IMR-90 (cell line): ENCODE measurements at regions not wholly inside any gene's neighbourhood (a gene's known extent, or its start where the extent isn't known, plus 50 kb on each side); places are given as distances from the start of the nearest gene placed in this dataset.

Experiments used
- ATAC-seq: fragments of 200-7000 bp; cut with Tn5 transposase; 2 replicates; pipeline ENCODE4 v1.9.1; 2020; ENCODE audit warnings: low read depth, mild to moderate bottlenecking, moderate library complexity
- BruUV-seq: library from RNA; stranded (reverse); fragments of 400-500 nt; replicated peaks from 2 replicates; lab custom pipeline; 2021; lab: Mats Ljungman, UMichigan
- CTCF ChIA-PET: fragments of 300-600 bp; formaldehyde crosslinking; extraction: SDS; loops from one replicate; lab custom pipeline; 2021; ENCODE audit warnings: antibody characterized with exemption; lab: Yijun Ruan, JAX
- POLR2A ChIA-PET: fragments of 300-600 bp; sonication (Branson Sonifier 250); formaldehyde crosslinking; loops from one replicate; lab custom pipeline; 2022; ENCODE audit warnings: antibody characterized with exemption; ENCODE audit not compliant: unreplicated experiment; lab: Charles Lee
- DNase-seq: peaks from one replicate; pipeline ENCODE4 v3.0.0; 2013
- H2AFZ ChIP-seq: replicated peaks from 2 replicates; pipeline ENCODE3; 2013; ENCODE audit warnings: low read length, mild to moderate bottlenecking; ENCODE audit not compliant: poor library complexity
- H2AK5ac ChIP-seq: 2 replicates; pipeline ENCODE4 v1.6.1; 2013; ENCODE audit warnings: low read depth, low read length, inconsistent platforms
- H2AK9ac ChIP-seq: replicated peaks from 2 replicates; pipeline ENCODE3; 2013; ENCODE audit warnings: mild to moderate bottlenecking, low read depth, low read length, moderate library complexity; ENCODE audit not compliant: poor library complexity
- H2BK120ac ChIP-seq: 2 replicates; pipeline ENCODE4 v1.6.1; 2013; ENCODE audit warnings: low read depth, low read length, inconsistent platforms
- H2BK15ac ChIP-seq: 3 replicates; pipeline ENCODE4 v1.6.1; 2013; ENCODE audit warnings: low read depth, low read length, inconsistent platforms
- H2BK20ac ChIP-seq: 2 replicates; pipeline ENCODE4 v1.6.1; 2013; ENCODE audit warnings: low read depth, mild to moderate bottlenecking, inconsistent platforms, low read length, moderate library complexity
- H2BK5ac ChIP-seq: 2 replicates; pipeline ENCODE4 v1.6.1; 2013; ENCODE audit warnings: mild to moderate bottlenecking, low read depth, low read length, inconsistent platforms; ENCODE audit not compliant: poor library complexity, severe bottlenecking
- H3K14ac ChIP-seq: replicated peaks from 2 replicates; pipeline ENCODE4 v1.6.1; 2013; ENCODE audit warnings: low read depth, low read length, inconsistent platforms
- H3K18ac ChIP-seq: 2 replicates; pipeline ENCODE4 v1.6.1; 2013; ENCODE audit warnings: low read depth, low read length, control low read depth
- H3K23ac ChIP-seq: 2 replicates; pipeline ENCODE4 v1.6.1; 2013; ENCODE audit warnings: low read depth, low read length, inconsistent platforms
- H3K27ac ChIP-seq: 2 replicates; pipeline ENCODE4 v1.5.1; 2013; ENCODE audit warnings: mild to moderate bottlenecking, control low read depth, low read length; ENCODE audit not compliant: insufficient read depth
- H3K27me3 ChIP-seq: 2 replicates; pipeline ENCODE4 v1.6.1; 2013; ENCODE audit warnings: low read length; ENCODE audit not compliant: control insufficient read depth, insufficient read depth
- H3K36me3 ChIP-seq: 2 replicates; pipeline ENCODE4 v1.6.1; 2013; ENCODE audit warnings: low read length, mixed read lengths; ENCODE audit not compliant: control insufficient read depth, insufficient read depth
- H3K4ac ChIP-seq: 2 replicates; pipeline ENCODE4 v1.6.1; 2013; ENCODE audit warnings: low read depth, low read length, inconsistent platforms
- H3K4me1 ChIP-seq: 2 replicates; pipeline ENCODE4 v1.6.1; 2013; ENCODE audit warnings: low read length, mixed read lengths; ENCODE audit not compliant: control insufficient read depth, insufficient read depth
- H3K4me2 ChIP-seq: 2 replicates; pipeline ENCODE4 v1.6.1; 2013; ENCODE audit warnings: low read depth, mild to moderate bottlenecking, control low read depth, low read length, moderate library complexity
- H3K4me3 ChIP-seq: 2 replicates; pipeline ENCODE4 v1.5.1; 2013; ENCODE audit warnings: low read depth, mild to moderate bottlenecking, control low read depth, low read length, moderate library complexity; ENCODE audit not compliant: insufficient read depth
- H3K56ac ChIP-seq: 2 replicates; pipeline ENCODE4 v1.6.1; 2013; ENCODE audit warnings: low read length, inconsistent platforms; ENCODE audit not compliant: insufficient read depth; ENCODE audit errors: extremely low read depth
- H3K79me1 ChIP-seq, 2 experiments: 2 replicates each; pipeline ENCODE4 v1.6.1; 2013; ENCODE audit warnings: low read length in 2 of 2, inconsistent platforms in 1 of 2, low read depth in 1 of 2
- H3K9ac ChIP-seq: 2 replicates; pipeline ENCODE4 v1.6.1; 2013; ENCODE audit warnings: low read depth, low read length, control low read depth
- H3K9me1 ChIP-seq: 2 replicates; pipeline ENCODE4 v1.6.1; 2013; ENCODE audit warnings: low read length, inconsistent platforms; ENCODE audit not compliant: insufficient read depth
- H3K9me3 ChIP-seq: 2 replicates; pipeline ENCODE4 v1.6.1; 2013; ENCODE audit warnings: low read length; ENCODE audit not compliant: control insufficient read depth, insufficient read depth
- H4K20me1 ChIP-seq: 2 replicates; pipeline ENCODE4 v1.6.1; 2013; ENCODE audit warnings: low read length, inconsistent platforms; ENCODE audit not compliant: insufficient read depth
- H4K5ac ChIP-seq: 2 replicates; pipeline ENCODE4 v1.6.1; 2013; ENCODE audit warnings: mild to moderate bottlenecking, low read depth, low read length, control low read depth
- H4K8ac ChIP-seq, 2 experiments: 2 replicates each; pipeline ENCODE4 v1.6.1; 2013; ENCODE audit warnings: low read depth in 2 of 2, low read length in 2 of 2, control low read depth in 1 of 2, inconsistent platforms in 1 of 2
- H4K91ac ChIP-seq: 2 replicates; pipeline ENCODE4 v1.6.1; 2013; ENCODE audit warnings: low read depth, low read length, inconsistent platforms; ENCODE audit not compliant: insufficient read depth
- BHLHE40 ChIP-seq: fragments of 150-350 bp; IDR thresholded peaks from 2 replicates; pipeline ENCODE4 v1.6.1; 2016; ENCODE audit warnings: mild to moderate bottlenecking, low read depth, low read length
- CEBPB ChIP-seq: IDR thresholded peaks from 2 replicates; pipeline ENCODE4 v1.6.1; 2012; ENCODE audit warnings: low read depth, low read length, improper control_type of control experiment
- CHD1 ChIP-seq: IDR thresholded peaks from 2 replicates; pipeline ENCODE4 v1.6.1; 2012; ENCODE audit warnings: low read depth, low read length, improper control_type of control experiment
- FOS ChIP-seq: fragments of 150-350 bp; IDR thresholded peaks from 2 replicates; pipeline ENCODE4 v1.6.1; 2016; ENCODE audit warnings: low read depth, low read length
- MAFK ChIP-seq: IDR thresholded peaks from 2 replicates; pipeline ENCODE4 v1.6.1; 2012; ENCODE audit warnings: low read depth, low read length, improper control_type of control experiment
- MAZ ChIP-seq: IDR thresholded peaks from 2 replicates; pipeline ENCODE4 v1.6.1; 2012; ENCODE audit warnings: low read depth, mild to moderate bottlenecking, low read length, improper control_type of control experiment, moderate library complexity, borderline replicate concordance
- MXI1 ChIP-seq: IDR thresholded peaks from 2 replicates; pipeline ENCODE4 v1.6.1; 2012; ENCODE audit warnings: low read depth, mild to moderate bottlenecking, low read length, moderate library complexity, borderline replicate concordance
- NFE2L2 ChIP-seq: fragments of 150-350 bp; IDR thresholded peaks from 2 replicates; pipeline ENCODE4 v1.6.1; 2016; ENCODE audit warnings: low read depth, mild to moderate bottlenecking, low read length
- POLR2A ChIP-seq: IDR thresholded peaks from 2 replicates; pipeline ENCODE4 v1.6.1; 2012; ENCODE audit warnings: mild to moderate bottlenecking, low read depth, low read length
- RAD21 ChIP-seq: IDR thresholded peaks from 2 replicates; pipeline ENCODE4 v1.6.1; 2012; ENCODE audit warnings: low read length, improper control_type of control experiment
- RCOR1 ChIP-seq: IDR thresholded peaks from 2 replicates; pipeline ENCODE4 v1.6.1; 2012; ENCODE audit warnings: mild to moderate bottlenecking, low read length, improper control_type of control experiment; ENCODE audit not compliant: insufficient replicate concordance
- RFX5 ChIP-seq: IDR thresholded peaks from 2 replicates; pipeline ENCODE4 v1.8.0; 2012; ENCODE audit warnings: low read depth, mild to moderate bottlenecking, low read length, moderate library complexity
- SMC3 ChIP-seq: fragments of 150-350 bp; IDR thresholded peaks from 2 replicates; pipeline ENCODE4 v1.6.1; 2016; ENCODE audit warnings: low read depth, mild to moderate bottlenecking, antibody characterized with exemption, low read length, moderate library complexity
- USF2 ChIP-seq: fragments of 150-350 bp; IDR thresholded peaks from 2 replicates; pipeline ENCODE4 v1.6.1; 2017; ENCODE audit warnings: mild to moderate bottlenecking, antibody characterized with exemption, low read length, low read depth
- dilution Hi-C: fragments of 300-500 bp; cut with HindIII; formaldehyde crosslinking; loops from one replicate; pipeline ENCODE4 v1.14.3; 2018; ENCODE audit warnings: low sequenced_read_pairs; ENCODE audit not compliant: unreplicated experiment
- in situ Hi-C: fragments of 300-500 bp; cut with MboI; formaldehyde crosslinking; loops from 3 replicates; pipeline ENCODE4 v1.14.3; 2019; ENCODE audit warnings: low sequenced_read_pairs, inconsistent platforms, mixed read lengths
- intact Hi-C: fragments of 100-400 bp; cut with micrococcal nuclease; formaldehyde crosslinking; loops from 2 replicates; pipeline ENCODE4 v1.10.0; 2022

GRCh38 chr16:61547626-61548025 lies 488.6 kb downstream of the CDH8 start:
- in situ Hi-C loops: no loop called here
- dilution Hi-C loops: no loop called here
- no peak overlapping the region for H2BK15ac ChIP-seq

More at GRCh38 chr16:61547626-61548025, 488.6 kb downstream of the CDH8 start:
- no peaks in the 10 kb centered on the region for H3K4me1 ChIP-seq
- no peak for TF ChIP-seq RFX5
- TF ChIP-seq RCOR1: no peak
- TF ChIP-seq CHD1: no peak
- TF ChIP-seq NFE2L2: no peak
- no peak for TF ChIP-seq MAZ
- no peak for TF ChIP-seq BHLHE40
- TF ChIP-seq RAD21: no peak
- TF ChIP-seq CEBPB: no peak
- no peak for TF ChIP-seq MXI1
- no peak for TF ChIP-seq MAFK
- TF ChIP-seq FOS: no peak
- TF ChIP-seq USF2: no peak
- no peak for TF ChIP-seq POLR2A
- no peak for TF ChIP-seq SMC3
- no peak for DNase-seq
- H3K9me3 ChIP-seq: no peaks in the 10 kb centered on the region; the same call in 1 of the 2 replicates
- no peak overlapping the region for H3K23ac ChIP-seq
- no peak overlapping the region for H2AFZ ChIP-seq
- H4K20me1 ChIP-seq: no peaks in the 10 kb centered on the region
- ATAC-seq: no peak
- no peak overlapping the region for H2BK5ac ChIP-seq
- H3K4ac ChIP-seq: no peak overlapping the region
- no peaks in the 10 kb centered on the region for H3K79me1 ChIP-seq
- BruUV-seq: no TSS peak
- no peak overlapping the region for H4K91ac ChIP-seq
- no peak overlapping the region for H3K56ac ChIP-seq
- ChIA-PET POLR2A (no interaction called here), CTCF (no interaction called here)
- H4K8ac ChIP-seq: no peak overlapping the region
- no peaks in the 10 kb centered on the region for H3K27me3 ChIP-seq
- no peak overlapping the region for H2AK9ac ChIP-seq
- H2BK20ac ChIP-seq: no peak overlapping the region
- H2AK5ac ChIP-seq: no peak overlapping the region
- no peak overlapping the region for H3K27ac ChIP-seq
- no peak overlapping the region for H3K4me2 ChIP-seq
- no peak overlapping the region for H2BK120ac ChIP-seq
- H4K5ac ChIP-seq: no peak overlapping the region
- H3K9me1 ChIP-seq: no peaks in the 10 kb centered on the region
- intact Hi-C loops: no loop called here
- H3K36me3 ChIP-seq: no peaks in the 10 kb centered on the region
- H3K4me3 ChIP-seq: no peak overlapping the region
- H3K14ac ChIP-seq: no peak overlapping the region
- no peak overlapping the region for H3K9ac ChIP-seq
- no peak overlapping the region for H3K18ac ChIP-seq
